Prostate gland (tissue), 2 donors: ENCODE measurements at regions not wholly inside any gene's neighbourhood (a gene's known extent, or its start where the extent isn't known, plus 50 kb on each side); places are given as distances from the start of the nearest gene placed in this dataset.

Source experiments
- DNase-seq: peaks from one replicate; pipeline ENCODE4 v3.0.0-alpha.2; 2019; ENCODE audit warnings: low spot score
- H3K27ac ChIP-seq, 2 donors: fragments of 200-600 bp; sonication (generic); 2 replicates each; pipeline ENCODE4 v1.5.1; 2017 to 2019
- H3K27me3 ChIP-seq: fragments of 200-600 bp; sonication (generic); replicated peaks from 2 replicates; pipeline ENCODE4 v1.5.1; 2019; ENCODE audit not compliant: insufficient read depth
- H3K36me3 ChIP-seq, 2 donors: fragments of 200-600 bp; sonication (generic); 1 replicate in 1 of 2; 2 replicates in 1 of 2; pipeline versions ENCODE4 v1.5.1 to v1.8.1; 2017 to 2019
- H3K4me1 ChIP-seq: fragments of 200-600 bp; sonication (generic); replicated peaks from 2 replicates; pipeline ENCODE4 v1.5.1; 2019
- H3K4me3 ChIP-seq, 2 donors: fragments of 200-600 bp; sonication (generic); 2 replicates each; pipeline ENCODE4 v1.5.1; 2017 to 2019
- H3K9me3 ChIP-seq: fragments of 200-600 bp; sonication (generic); 2 replicates; pipeline ENCODE4 v1.5.1; 2017
- POLR2A ChIP-seq: fragments of 450-650 bp; IDR thresholded peaks from one replicate; pipeline ENCODE4 v1.6.1; 2016; ENCODE audit warnings: antibody characterized with exemption, mild to moderate bottlenecking
- POLR2AphosphoS5 ChIP-seq: sonication (generic); formaldehyde crosslinking; IDR thresholded peaks from one replicate; pipeline ENCODE4 v1.6.1; 2017; ENCODE audit warnings: antibody characterized with exemption
- WGBS: methylation state at CpG from one replicate; pipeline ENCODE4 v1.1.5; 2018; 5-methylcytosine and 5-hydroxymethylcytosine counted together
- intact Hi-C: fragments of 100-400 bp; cut with DNase I; formaldehyde crosslinking; loops from one replicate; pipeline ENCODE4 v1.14.2; 2022
- TF ChIP-seq, protein P1 (sequence below), 4 experiments: fragments of 200-600 bp in 2 of 4; fragments of 450-650 bp in 2 of 4; sonication (generic) in 2 of 4; IDR thresholded peaks; 1 replicate in 3 of 4; 2 replicates in 1 of 4; pipeline ENCODE4 v1.5.1; 2016 to 2019; ENCODE audit warnings: antibody characterized with exemption in 4 of 4, mild to moderate bottlenecking in 2 of 4, moderate library complexity in 2 of 4

DNA sequence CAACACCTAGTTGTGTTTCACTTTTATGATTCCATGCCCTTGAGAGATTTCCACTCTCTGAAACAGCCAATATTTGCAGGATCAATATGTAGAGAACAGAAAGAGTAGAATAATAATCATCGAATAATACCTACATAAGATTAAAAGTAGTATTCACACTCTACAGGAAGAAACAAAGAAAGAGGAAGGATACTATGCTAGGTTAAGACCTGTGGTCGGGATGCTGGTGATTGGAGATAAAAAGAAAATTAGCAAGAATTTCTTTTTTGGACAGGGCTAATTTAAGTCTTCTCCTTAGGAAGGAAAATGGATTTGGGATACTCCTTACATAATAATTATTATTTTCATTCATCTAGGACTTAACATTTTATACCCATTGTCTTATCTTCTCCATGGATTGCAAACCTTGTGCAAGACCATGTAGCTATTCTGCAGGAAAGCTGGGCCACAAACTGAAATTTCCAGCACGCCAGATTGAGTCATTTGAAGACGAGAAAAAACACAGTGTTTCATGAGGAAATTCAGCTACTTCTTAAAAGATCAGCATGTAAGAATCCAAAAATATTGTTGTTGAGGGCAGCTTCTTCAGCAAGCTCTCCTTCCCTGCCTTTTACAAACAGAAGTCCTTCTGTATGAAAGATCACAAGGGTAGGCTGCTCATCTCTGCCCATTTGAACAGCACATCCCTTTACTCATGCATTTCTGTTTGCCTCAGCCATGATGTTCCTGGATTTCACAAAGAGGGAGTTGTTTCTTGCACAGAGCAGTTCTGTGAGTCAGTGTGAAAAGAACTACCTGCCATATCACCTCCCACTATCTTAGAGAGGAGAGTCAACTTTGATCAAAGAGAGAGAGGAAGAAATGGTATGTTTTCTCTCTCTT is 90.7 kb downstream of the FAM76B start:
- DNase-seq, result no peak
- 84% methylated on average over 4 of the region's 4 CpGs for WGBS
- Histone ChIP-seq H3K36me3 (no peaks in the 10 kb centered on the region), H3K27me3 (no peaks in the 10 kb centered on the region), H3K9me3 (no peaks in the 10 kb centered on the region), H3K4me3 (no peak overlapping the region), H3K4me1 (no peaks in the 10 kb centered on the region), H3K27ac (no peak overlapping the region)
- TF ChIP-seq, protein P1, sequence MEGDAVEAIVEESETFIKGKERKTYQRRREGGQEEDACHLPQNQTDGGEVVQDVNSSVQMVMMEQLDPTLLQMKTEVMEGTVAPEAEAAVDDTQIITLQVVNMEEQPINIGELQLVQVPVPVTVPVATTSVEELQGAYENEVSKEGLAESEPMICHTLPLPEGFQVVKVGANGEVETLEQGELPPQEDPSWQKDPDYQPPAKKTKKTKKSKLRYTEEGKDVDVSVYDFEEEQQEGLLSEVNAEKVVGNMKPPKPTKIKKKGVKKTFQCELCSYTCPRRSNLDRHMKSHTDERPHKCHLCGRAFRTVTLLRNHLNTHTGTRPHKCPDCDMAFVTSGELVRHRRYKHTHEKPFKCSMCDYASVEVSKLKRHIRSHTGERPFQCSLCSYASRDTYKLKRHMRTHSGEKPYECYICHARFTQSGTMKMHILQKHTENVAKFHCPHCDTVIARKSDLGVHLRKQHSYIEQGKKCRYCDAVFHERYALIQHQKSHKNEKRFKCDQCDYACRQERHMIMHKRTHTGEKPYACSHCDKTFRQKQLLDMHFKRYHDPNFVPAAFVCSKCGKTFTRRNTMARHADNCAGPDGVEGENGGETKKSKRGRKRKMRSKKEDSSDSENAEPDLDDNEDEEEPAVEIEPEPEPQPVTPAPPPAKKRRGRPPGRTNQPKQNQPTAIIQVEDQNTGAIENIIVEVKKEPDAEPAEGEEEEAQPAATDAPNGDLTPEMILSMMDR (IDR thresholded peaks at IDR 0.05), result no peak
- no peak for TF ChIP-seq POLR2A
- intact Hi-C loops, result no loop called here

DNA sequence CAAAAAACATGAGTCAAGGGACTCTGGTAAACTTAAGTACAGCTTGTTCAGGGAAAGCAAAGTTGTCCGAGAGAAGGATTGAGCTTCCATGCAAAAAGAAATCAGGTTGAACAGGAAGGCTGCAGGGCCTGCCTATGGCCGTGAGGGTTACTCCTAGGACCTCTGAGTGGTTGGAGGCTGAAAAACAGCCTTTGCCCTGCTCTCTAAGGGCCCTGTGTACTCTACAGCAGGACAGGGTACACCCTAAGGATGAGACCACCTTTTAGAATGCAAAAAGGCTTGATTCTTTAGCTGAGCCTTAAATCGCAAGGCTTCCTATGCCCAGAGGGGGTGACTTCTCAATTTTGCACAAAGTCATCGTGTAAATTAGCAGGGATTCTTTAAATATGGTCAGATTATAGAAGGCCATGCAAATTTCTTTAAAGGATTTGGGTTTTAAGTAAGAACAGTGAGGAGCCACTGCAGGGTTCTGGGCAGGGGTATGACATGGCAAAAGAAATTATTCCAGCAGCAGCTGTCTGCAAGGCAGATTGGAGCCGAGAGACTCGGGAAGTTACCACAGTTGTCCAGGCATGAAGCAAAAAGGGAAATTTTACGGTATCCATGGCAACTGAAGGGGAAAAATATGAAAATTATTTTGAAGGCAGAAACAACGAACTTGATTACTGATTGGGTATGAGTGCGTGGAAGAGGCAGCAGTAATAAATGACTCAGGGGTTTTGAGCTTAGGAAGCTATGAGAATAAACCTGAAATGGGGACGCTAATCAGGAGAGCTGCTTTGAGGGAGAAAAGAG is 91.8 kb downstream of the FAM76B start:
- intact Hi-C loops, result no loop called here
- Histone ChIP-seq H3K4me1 (no peaks in the 10 kb centered on the region), H3K36me3 (no peaks in the 10 kb centered on the region), H3K27me3 (no peaks in the 10 kb centered on the region), H3K9me3 (no peaks in the 10 kb centered on the region), H3K4me3 (no peak overlapping the region), H3K27ac (no peak overlapping the region)
- WGBS, result 89% methylated on average over 10 of the region's 10 CpGs
- DNase-seq, result no peak
- TF ChIP-seq, protein P1 (IDR thresholded peaks at IDR 0.05), result no peak
- TF ChIP-seq POLR2AphosphoS5, result no peak
- no peak for TF ChIP-seq POLR2A

DNA sequence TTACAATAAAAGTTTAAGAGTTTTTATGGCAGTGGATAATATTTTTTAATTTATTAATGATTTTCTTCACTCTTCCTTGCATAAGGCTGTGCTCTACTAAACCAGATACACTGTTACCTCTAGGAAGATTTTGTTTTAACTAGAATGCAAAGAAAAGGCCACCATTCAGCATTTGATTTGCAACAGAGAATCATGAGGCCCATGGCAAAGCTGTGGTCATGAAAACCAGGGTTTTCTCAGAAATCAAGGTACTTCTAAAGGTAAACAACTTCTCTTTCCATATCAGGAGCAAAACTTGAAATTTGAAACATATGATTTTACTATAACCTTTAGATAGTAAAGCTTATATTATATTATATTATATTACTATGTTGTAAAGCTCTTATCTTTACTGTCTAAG is 94.4 kb downstream of the FAM76B start:
- Histone ChIP-seq H3K4me1 (no peaks in the 10 kb centered on the region), H3K27me3 (no peaks in the 10 kb centered on the region), H3K4me3 (no peak overlapping the region), H3K36me3 (no peaks in the 10 kb centered on the region), H3K27ac (no peak overlapping the region), H3K9me3 (no peaks in the 10 kb centered on the region)
- DNase-seq, result no peak
- intact Hi-C loops, result no loop called here
- TF ChIP-seq, protein P1 (IDR thresholded peaks at IDR 0.05), result no peak
- TF ChIP-seq POLR2A (no peak), POLR2AphosphoS5 (no peak)

DNA sequence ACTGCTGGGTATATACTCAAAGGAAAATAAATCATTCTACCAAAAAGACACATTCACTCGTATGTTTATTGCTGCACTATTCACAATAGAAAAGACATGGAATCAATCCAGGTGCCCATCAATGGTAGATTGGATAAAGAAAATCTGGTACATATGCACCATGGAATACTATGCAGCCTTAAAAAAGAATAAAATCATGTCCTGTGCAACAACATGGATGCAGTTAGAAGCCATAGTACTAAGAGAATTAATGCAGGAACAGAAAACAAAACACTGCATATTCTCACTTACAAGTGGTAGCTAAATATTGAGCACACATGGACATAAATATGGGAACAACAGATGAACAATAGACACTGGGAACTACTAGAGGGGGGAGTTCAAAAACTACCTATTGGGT is 96.3 kb downstream of the FAM76B start:
- no peak for DNase-seq
- TF ChIP-seq, protein P1 (IDR thresholded peaks at IDR 0.05), result no peak
- H3K27me3 ChIP-seq, result no peaks in the 10 kb centered on the region
- 43% methylated on average over 1 of the region's 1 CpG for WGBS
- no peak overlapping the region for H3K27ac ChIP-seq
- H3K9me3 ChIP-seq, result no peaks in the 10 kb centered on the region
- H3K4me3 ChIP-seq, result no peak overlapping the region
- H3K4me1 ChIP-seq, result no peaks in the 10 kb centered on the region
- intact Hi-C loops, result no loop called here
- H3K36me3 ChIP-seq, result no peaks in the 10 kb centered on the region
